ENCODE measurements at regions not wholly inside any gene's neighbourhood (a gene's known extent, or its start where the extent isn't known, plus 50 kb on each side); places are given as distances from the start of the nearest gene placed in this dataset.

DNA sequence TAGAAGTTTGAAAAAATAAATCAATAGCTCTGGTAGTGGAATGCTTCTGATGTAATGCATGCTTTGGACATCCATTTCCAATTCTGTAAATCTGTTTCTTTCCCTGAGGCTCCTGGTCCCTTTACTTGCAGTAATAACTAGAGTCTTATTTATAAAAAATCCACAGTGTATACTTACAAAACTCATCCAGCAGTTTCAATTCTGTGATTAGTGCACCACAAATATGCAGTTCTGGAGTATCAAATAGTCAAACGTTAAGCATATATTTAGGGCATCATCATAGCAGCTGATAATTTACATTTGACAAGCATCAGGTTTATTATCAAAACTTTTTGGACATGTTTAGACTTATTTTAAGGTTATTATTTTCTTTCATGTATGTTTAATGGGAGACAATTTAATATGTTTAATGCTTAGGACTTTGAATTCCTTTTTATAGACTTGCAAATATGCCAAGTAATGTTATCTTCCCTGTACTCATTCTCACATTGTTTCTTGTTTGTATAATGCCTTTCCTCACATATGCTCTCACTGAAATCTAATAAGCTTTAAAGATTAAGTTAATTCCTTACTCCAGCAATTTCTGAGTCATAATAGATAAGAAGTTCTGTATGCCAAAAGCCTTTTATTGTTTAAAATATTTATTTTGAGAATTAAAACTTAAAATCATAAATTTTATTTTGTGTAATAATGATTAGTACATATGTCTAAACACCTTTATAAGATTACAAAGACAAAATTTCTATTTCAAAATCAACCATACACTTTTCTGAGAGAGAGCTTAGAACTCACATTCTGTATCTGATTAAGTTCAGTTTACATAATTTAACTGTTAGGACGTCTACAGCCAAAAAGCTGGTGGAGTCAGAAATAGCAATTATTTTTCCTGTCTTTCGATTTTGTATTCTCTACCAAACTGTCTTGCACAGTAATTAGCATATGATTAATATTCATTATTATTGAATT, 341.5 kb upstream of the TMEFF2 start:
- H4K91ac ChIP-seq (replicated peaks; ENCODE audit: insufficient read length, low read length) = no peak overlapping the region
- WGBS, 2 experiments (ENCODE audit: extremely low coverage in 1 of 2, insufficient coverage in 1 of 2, insufficient read length in 1 of 2, insufficient replicate concordance in 2 of 2, low coverage in 1 of 2, low lambda C conversion rate in 2 of 2, missing lambda C conversion rate in 1 of 2) = 97% methylated on average over 3 of the region's 3 CpGs; no CpG with 5 or more reads in 1 of the 2 experiments
- no peak for TF ChIP-seq SP2 (IDR thresholded peaks at IDR 0.05; ENCODE audit: low read length)
- TF ChIP-seq CBX8 (IDR thresholded peaks at IDR 0.05; ENCODE audit: borderline replicate concordance, low read depth, low read length) = no peak
- no peak for TF ChIP-seq SP1 (IDR thresholded peaks at IDR 0.05; ENCODE audit: low read depth, low read length)
- no peak for TF ChIP-seq POU5F1 (IDR thresholded peaks at IDR 0.05; ENCODE audit: low read depth, low read length)
- TF ChIP-seq RAD21 (IDR thresholded peaks at IDR 0.05 in 1 of 2, conservative IDR thresholded peaks at IDR 0.05 in 1 of 2; ENCODE audit: low read depth in 2 of 2, low read length in 2 of 2) = no peak
- TF ChIP-seq SIRT6 (IDR thresholded peaks at IDR 0.05; ENCODE audit: low read length) = no peak
- no peak for TF ChIP-seq BRCA1 (IDR thresholded peaks at IDR 0.05; ENCODE audit: low read depth, low read length)
- TF ChIP-seq SIN3A (conservative IDR thresholded peaks at IDR 0.05 in 1 of 2, IDR thresholded peaks at IDR 0.05 in 1 of 2; ENCODE audit: low read depth in 1 of 2, low read length in 2 of 2) = no peak
- TF ChIP-seq KDM1A (IDR thresholded peaks at IDR 0.05; ENCODE audit: borderline replicate concordance, low read length) = no peak
- TF ChIP-seq, protein P1, sequence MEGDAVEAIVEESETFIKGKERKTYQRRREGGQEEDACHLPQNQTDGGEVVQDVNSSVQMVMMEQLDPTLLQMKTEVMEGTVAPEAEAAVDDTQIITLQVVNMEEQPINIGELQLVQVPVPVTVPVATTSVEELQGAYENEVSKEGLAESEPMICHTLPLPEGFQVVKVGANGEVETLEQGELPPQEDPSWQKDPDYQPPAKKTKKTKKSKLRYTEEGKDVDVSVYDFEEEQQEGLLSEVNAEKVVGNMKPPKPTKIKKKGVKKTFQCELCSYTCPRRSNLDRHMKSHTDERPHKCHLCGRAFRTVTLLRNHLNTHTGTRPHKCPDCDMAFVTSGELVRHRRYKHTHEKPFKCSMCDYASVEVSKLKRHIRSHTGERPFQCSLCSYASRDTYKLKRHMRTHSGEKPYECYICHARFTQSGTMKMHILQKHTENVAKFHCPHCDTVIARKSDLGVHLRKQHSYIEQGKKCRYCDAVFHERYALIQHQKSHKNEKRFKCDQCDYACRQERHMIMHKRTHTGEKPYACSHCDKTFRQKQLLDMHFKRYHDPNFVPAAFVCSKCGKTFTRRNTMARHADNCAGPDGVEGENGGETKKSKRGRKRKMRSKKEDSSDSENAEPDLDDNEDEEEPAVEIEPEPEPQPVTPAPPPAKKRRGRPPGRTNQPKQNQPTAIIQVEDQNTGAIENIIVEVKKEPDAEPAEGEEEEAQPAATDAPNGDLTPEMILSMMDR (IDR thresholded peaks at IDR 0.05; ENCODE audit: control extremely low read depth in 1 of 3, insufficient read depth in 1 of 3, low read depth in 1 of 3, low read length in 3 of 3) = no peak

More for the DNA sequence above, 341.5 kb upstream of the TMEFF2 start:
- Histone ChIP-seq H3K27ac (ENCODE audit: low read depth, low read length) (no peak overlapping the region), H3K36me3 (ENCODE audit: control insufficient read depth in 2 of 4, insufficient read depth in 4 of 4, low read length in 3 of 4) (no peaks in the 10 kb centered on the region), H3K27me3 (replicated peaks in 1 of 4; ENCODE audit: control insufficient read depth in 3 of 4, extremely low read depth in 1 of 4, insufficient read depth in 3 of 4, low read length in 3 of 4) (no peaks in the 10 kb centered on the region), H3K9ac (replicated peaks in 1 of 4; ENCODE audit: extremely low read depth in 1 of 4, low read depth in 3 of 4, low read length in 3 of 4) (no peak overlapping the region), H2BK12ac (ENCODE audit: low read depth, low read length) (no peak overlapping the region), H4K5ac (ENCODE audit: insufficient read length, low read depth, low read length) (no peak overlapping the region), H2BK5ac (ENCODE audit: low read depth, low read length) (no peak overlapping the region), H4K20me1 (replicated peaks in 1 of 2; ENCODE audit: control insufficient read depth in 1 of 2, insufficient read depth in 2 of 2, low read length in 2 of 2) (no peaks in the 10 kb centered on the region), H3K79me1 (ENCODE audit: low read depth, low read length) (no peaks in the 10 kb centered on the region), H3K56ac (replicated peaks; ENCODE audit: insufficient read length, low read depth, low read length) (no peak overlapping the region), H3K18ac (ENCODE audit: extremely low read depth, low read length) (no peak overlapping the region), H3K23me2 (ENCODE audit: low read depth, low read length) (no peaks in the 10 kb centered on the region), H3K4me3 (ENCODE audit: extremely low read depth in 1 of 4, insufficient read depth in 2 of 4, low read depth in 3 of 4, low read length in 4 of 4) (no peak overlapping the region), H4K8ac (ENCODE audit: extremely low read depth, insufficient read depth, low read length) (no peak overlapping the region), H3K4ac (replicated peaks; ENCODE audit: insufficient read length, low read depth, low read length) (no peak overlapping the region), H2BK15ac (ENCODE audit: low read length) (no peak overlapping the region), H3K14ac (ENCODE audit: insufficient read length) (no peak overlapping the region), H2AFZ (ENCODE audit: low read length) (no peak overlapping the region), H2BK120ac (replicated peaks; ENCODE audit: low read depth, low read length) (no peak overlapping the region), H2AK5ac (ENCODE audit: low read depth, low read length) (no peak overlapping the region), H3K79me2 (ENCODE audit: control insufficient read depth in 1 of 2, insufficient read depth in 2 of 2, low read length in 2 of 2) (no peaks in the 10 kb centered on the region), H3K4me1 (replicated peaks in 1 of 4; ENCODE audit: control insufficient read depth in 3 of 4, insufficient read depth in 4 of 4, low read length in 3 of 4) (no peaks in the 10 kb centered on the region), H3K9me3 (ENCODE audit: insufficient read depth in 2 of 2, low read depth in 1 of 2, low read length in 1 of 2) (no peaks in the 10 kb centered on the region), H3K4me2 (ENCODE audit: insufficient read depth in 1 of 2, low read depth in 2 of 2, low read length in 2 of 2) (no peak overlapping the region), H3K23ac (ENCODE audit: insufficient read length) (no peak overlapping the region), H2BK20ac (ENCODE audit: low read length) (no peak overlapping the region)
- POLR2A ChIA-PET (ENCODE audit: partially characterized antibody) = no interaction called here
- DNase-seq (ENCODE audit: low read depth in 1 of 2, low spot score in 2 of 2) = no peak
- CTCF ChIA-PET (ENCODE audit: partially characterized antibody) = no interaction called here
- FAIRE-seq = no peak
